Fibroblast of lung (primary cell): ENCODE measurements at regions not wholly inside any gene's neighbourhood (a gene's known extent, or its start where the extent isn't known, plus 50 kb on each side); places are given as distances from the start of the nearest gene placed in this dataset.

Experiments used
- DNase-seq, 2 donors: peaks; one replicate each; pipeline versions ENCODE4 v3.0.0 to v3.0.0-alpha.2; 2010; ENCODE audit warnings: low read depth in 2 of 2
- H2AFZ ChIP-seq: 2 replicates; pipeline ENCODE4 v1.5.1; 2012; ENCODE audit warnings: low read length, control low read depth, inconsistent platforms
- H3K27ac ChIP-seq: 2 replicates; pipeline ENCODE4 v1.5.1; 2011; ENCODE audit warnings: low read length, control low read depth; ENCODE audit not compliant: insufficient read depth
- H3K27me3 ChIP-seq: 2 replicates; pipeline ENCODE4 v1.5.1; 2011; ENCODE audit warnings: mild to moderate bottlenecking, low read length; ENCODE audit not compliant: control insufficient read depth, insufficient read depth
- H3K36me3 ChIP-seq: 2 replicates; pipeline ENCODE4 v1.5.1; 2011; ENCODE audit warnings: low read length; ENCODE audit not compliant: control insufficient read depth, insufficient read depth
- H3K4me1 ChIP-seq: 2 replicates; pipeline ENCODE4 v1.5.1; 2011; ENCODE audit warnings: low read length; ENCODE audit not compliant: control insufficient read depth, insufficient read depth; ENCODE audit errors: extremely low read depth
- H3K4me2 ChIP-seq: 2 replicates; pipeline ENCODE4 v1.5.1; 2011; ENCODE audit warnings: low read length, control low read depth; ENCODE audit not compliant: insufficient read depth; ENCODE audit errors: extremely low read depth
- H3K4me3 ChIP-seq, 4 experiments: fragments of 200-600 bp in 1 of 4; sonication (generic) in 1 of 4; replicated peaks in 1 of 4; 2 replicates each; pipeline ENCODE4 v1.5.1; 2011 to 2016; ENCODE audit warnings: low read length in 4 of 4, low read depth in 3 of 4, mild to moderate bottlenecking in 3 of 4, control low read depth in 2 of 4, inconsistent platforms in 1 of 4, mixed read lengths in 1 of 4; ENCODE audit not compliant: insufficient read depth in 1 of 4; ENCODE audit errors: control extremely low read depth in 1 of 4
- H3K79me2 ChIP-seq: 2 replicates; pipeline ENCODE4 v1.5.1; 2012; ENCODE audit warnings: mild to moderate bottlenecking, low read length, inconsistent platforms; ENCODE audit not compliant: control insufficient read depth, insufficient read depth
- H3K9ac ChIP-seq: 2 replicates; pipeline ENCODE4 v1.5.1; 2011; ENCODE audit warnings: mild to moderate bottlenecking, low read length, control low read depth; ENCODE audit not compliant: insufficient read depth
- H3K9me3 ChIP-seq: 2 replicates; pipeline ENCODE4 v1.5.1; 2012; ENCODE audit warnings: low read depth, low read length; ENCODE audit not compliant: control insufficient read depth, insufficient read depth
- H4K20me1 ChIP-seq: 2 replicates; pipeline ENCODE4 v1.5.1; 2011; ENCODE audit warnings: low read length; ENCODE audit not compliant: control insufficient read depth, insufficient read depth; ENCODE audit errors: extremely low read depth
- CTCF ChIP-seq, 2 donors: IDR thresholded peaks in 1 of 2; conservative IDR thresholded peaks in 1 of 2; 1 replicate in 1 of 2; 2 replicates in 1 of 2; pipeline ENCODE4 v1.5.1; 2011 to 2012; ENCODE audit warnings: low read length in 2 of 2, control low read depth in 1 of 2, inconsistent platforms in 1 of 2, low read depth in 1 of 2, mild to moderate bottlenecking in 1 of 2
- EZH2 ChIP-seq: IDR thresholded peaks from 2 replicates; pipeline ENCODE4 v1.5.1; 2012; ENCODE audit warnings: low read length, control low read depth, mild to moderate bottlenecking; ENCODE audit errors: missing control alignments

GRCh38 chr7:52107355-52107754, 790.7 kb upstream of the COBL start:
- H3K9me3 ChIP-seq, result no peaks in the 10 kb centered on the region
- H3K36me3 ChIP-seq, result no peaks in the 10 kb centered on the region
- H3K9ac ChIP-seq, result no peak overlapping the region
- H4K20me1 ChIP-seq, result no peaks in the 10 kb centered on the region
- no peak overlapping the region for H3K27ac ChIP-seq
- H3K79me2 ChIP-seq, result no peaks in the 10 kb centered on the region
- no peak overlapping the region for H2AFZ ChIP-seq
- no peak for DNase-seq
- H3K4me1 ChIP-seq, result no peaks in the 10 kb centered on the region
- TF ChIP-seq CTCF (conservative IDR thresholded peaks at IDR 0.05 in 1 of 2, IDR thresholded peaks at IDR 0.05 in 1 of 2; ENCODE audit: low read depth in 1 of 2, low read length in 2 of 2), result no peak
- no peak for TF ChIP-seq EZH2
- no peak overlapping the region for H3K4me2 ChIP-seq
- no peaks in the 10 kb centered on the region for H3K27me3 ChIP-seq
- no peak overlapping the region for H3K4me3 ChIP-seq

- no peak overlapping the region for H3K9ac ChIP-seq
- H3K27me3 ChIP-seq, result no peaks in the 10 kb centered on the region
- H3K27ac ChIP-seq, result no peak overlapping the region
- no peak overlapping the region for H3K4me3 ChIP-seq
- H3K36me3 ChIP-seq, result no peaks in the 10 kb centered on the region
- no peak for DNase-seq
- H2AFZ ChIP-seq, result no peak overlapping the region
- H3K9me3 ChIP-seq, result no peaks in the 10 kb centered on the region
- H3K4me1 ChIP-seq, result no peaks in the 10 kb centered on the region
- no peaks in the 10 kb centered on the region for H4K20me1 ChIP-seq
- no peak overlapping the region for H3K4me2 ChIP-seq
- H3K79me2 ChIP-seq, result no peaks in the 10 kb centered on the region
- no peak for TF ChIP-seq CTCF (conservative IDR thresholded peaks at IDR 0.05 in 1 of 2, IDR thresholded peaks at IDR 0.05 in 1 of 2; ENCODE audit: low read depth in 1 of 2, low read length in 2 of 2)
- no peak for TF ChIP-seq EZH2
These were observed 779.3 kb upstream of the COBL start for GRCh38 chr7:52095861-52096260.

GRCh38 chr7:52091996-52092395, 775.4 kb upstream of the COBL start:
- Histone ChIP-seq H2AFZ (no peak overlapping the region), H3K27me3 (no peaks in the 10 kb centered on the region), H3K36me3 (no peaks in the 10 kb centered on the region), H3K4me2 (no peak overlapping the region), H3K9me3 (no peaks in the 10 kb centered on the region), H3K4me3 (no peak overlapping the region), H3K9ac (no peak overlapping the region), H3K27ac (no peak overlapping the region), H3K4me1 (no peaks in the 10 kb centered on the region), H4K20me1 (no peaks in the 10 kb centered on the region), H3K79me2 (no peaks in the 10 kb centered on the region)
- DNase-seq, result no peak
- TF ChIP-seq CTCF (conservative IDR thresholded peaks at IDR 0.05 in 1 of 2, IDR thresholded peaks at IDR 0.05 in 1 of 2; ENCODE audit: low read depth in 1 of 2, low read length in 2 of 2), result no peak
- no peak for TF ChIP-seq EZH2
